SK-N-SH (cell line): ENCODE measurements at regions not wholly inside any gene's neighbourhood (a gene's known extent, or its start where the extent isn't known, plus 50 kb on each side); places are given as distances from the start of the nearest gene placed in this dataset.

Experiments
- CTCF ChIA-PET: fragments of 300-600, 350-600 bp; formaldehyde crosslinking; extraction: SDS; loops from one replicate; lab custom pipeline; 2021; lab: Yijun Ruan, JAX
- POLR2A ChIA-PET: fragments of 350-600 bp; sonication (Branson Sonifier 250); formaldehyde crosslinking; extraction: SDS; loops from one replicate; lab custom pipeline; 2020; ENCODE audit warnings: antibody characterized with exemption, inconsistent platforms; lab: Yijun Ruan, JAX
- DNase-seq: peaks from one replicate; pipeline ENCODE4 v3.0.0; 2012
- H2AFZ ChIP-seq: fragments of 200-600 bp; sonication (generic); 2 replicates; pipeline ENCODE4 v1.8.1; 2016; ENCODE audit warnings: antibody characterized with exemption, mild to moderate bottlenecking, low read depth
- H3F3A ChIP-seq: fragments of 200-600 bp; sonication (generic); replicated peaks from 2 replicates; pipeline ENCODE3; 2016; ENCODE audit warnings: antibody characterized with exemption, mild to moderate bottlenecking; ENCODE audit not compliant: insufficient read depth
- H3K27ac ChIP-seq, 2 experiments: fragments of 200-500 bp in 1 of 2; fragments of 200-600 bp in 1 of 2; sonication (Bioruptor generic) in 1 of 2; sonication (generic), shearing (Covaris generic) in 1 of 2; 2 replicates each; pipeline versions ENCODE4 v1.5.1 to v1.6.1; 2014 to 2016; ENCODE audit warnings: low read depth in 2 of 2, inconsistent platforms in 1 of 2, low read length in 1 of 2, mild to moderate bottlenecking in 1 of 2, mixed read lengths in 1 of 2
- H3K27me3 ChIP-seq: fragments of 200-600 bp; sonication (generic), shearing (Covaris generic); 2 replicates; pipeline ENCODE4 v1.6.1; 2016; ENCODE audit warnings: mixed run types; ENCODE audit not compliant: insufficient read depth
- H3K36me3 ChIP-seq, 2 experiments: fragments of 200-500 bp in 1 of 2; fragments of 200-600 bp in 1 of 2; sonication (Bioruptor generic) in 1 of 2; sonication (generic) in 1 of 2; replicated peaks in 1 of 2; 2 replicates each; pipeline versions ENCODE3 to v1.5.1; 2014 to 2016; ENCODE audit warnings: low read length in 1 of 2, mild to moderate bottlenecking in 1 of 2; ENCODE audit not compliant: insufficient read depth in 2 of 2, control insufficient read depth in 1 of 2
- H3K4me1 ChIP-seq, 2 experiments: fragments of 200-500 bp in 1 of 2; fragments of 200-600 bp in 1 of 2; sonication (Bioruptor generic) in 1 of 2; sonication (generic), shearing (Covaris generic) in 1 of 2; 2 replicates each; pipeline versions ENCODE4 v1.5.1 to v1.6.1; 2014 to 2016; ENCODE audit warnings: low read depth in 1 of 2, low read length in 1 of 2, mixed run types in 1 of 2; ENCODE audit not compliant: insufficient read depth in 2 of 2, control insufficient read depth in 1 of 2
- H3K4me2 ChIP-seq: fragments of 200-600 bp; sonication (generic), shearing (Covaris generic); 2 replicates; pipeline ENCODE4 v1.6.1; 2017; ENCODE audit warnings: mixed run types
- H3K4me3 ChIP-seq, 2 experiments: fragments of 200-500 bp in 1 of 2; fragments of 200-600 bp in 1 of 2; sonication (Bioruptor generic) in 1 of 2; sonication (generic), shearing (Covaris generic) in 1 of 2; 2 replicates each; pipeline versions ENCODE4 v1.5.1 to v1.8.1; 2014 to 2016; ENCODE audit warnings: low read depth in 2 of 2, inconsistent platforms in 1 of 2, low read length in 1 of 2, mild to moderate bottlenecking in 1 of 2, mixed read lengths in 1 of 2, moderate library complexity in 1 of 2
- H3K79me2 ChIP-seq: fragments of 200-600 bp; sonication (generic); 2 replicates; pipeline ENCODE4 v1.8.1; 2017; ENCODE audit warnings: mild to moderate bottlenecking; ENCODE audit not compliant: insufficient read depth
- H3K9ac ChIP-seq: fragments of 200-600 bp; sonication (generic); 2 replicates; pipeline ENCODE4 v1.6.1; 2017; ENCODE audit warnings: mixed run types
- H3K9me2 ChIP-seq: fragments of 200-600 bp; sonication (generic); 2 replicates; pipeline ENCODE4 v1.6.1; 2017; ENCODE audit warnings: mixed run types
- H3K9me3 ChIP-seq: fragments of 200-600 bp; sonication (generic); 2 replicates; pipeline ENCODE4 v1.6.1; 2017; ENCODE audit warnings: mixed run types, mild to moderate bottlenecking, moderate library complexity
- H4K20me1 ChIP-seq: fragments of 200-600 bp; sonication (generic); 2 replicates; pipeline ENCODE4 v1.6.1; 2017; ENCODE audit warnings: mild to moderate bottlenecking, mixed run types; ENCODE audit not compliant: insufficient read depth
- EZH2phosphoT487 ChIP-seq: fragments of 200-600 bp; sonication (generic); IDR thresholded peaks from 2 replicates; pipeline ENCODE4 v1.6.1; 2017; ENCODE audit warnings: low read depth, mixed run types, mild to moderate bottlenecking, antibody characterized with exemption, moderate library complexity, borderline replicate concordance
- FOSL2 ChIP-seq: IDR thresholded peaks from 2 replicates; pipeline ENCODE4 v1.4.0; 2012; ENCODE audit warnings: low read depth, mild to moderate bottlenecking, moderate library complexity, borderline replicate concordance
- FOXM1 ChIP-seq: IDR thresholded peaks from 2 replicates; pipeline ENCODE4 v1.4.0; 2012; ENCODE audit warnings: low read depth, mild to moderate bottlenecking
- GABPA ChIP-seq: IDR thresholded peaks from 2 replicates; pipeline ENCODE4 v1.4.0; 2012; ENCODE audit warnings: low read depth, mild to moderate bottlenecking
- JUND ChIP-seq: IDR thresholded peaks from 2 replicates; pipeline ENCODE4 v1.4.0; 2012
- MXI1 ChIP-seq: IDR thresholded peaks from 2 replicates; pipeline ENCODE4 v1.6.1; 2012; ENCODE audit warnings: mild to moderate bottlenecking, low read depth, low read length, improper control_type of control experiment
- RFX5 ChIP-seq: IDR thresholded peaks from 2 replicates; pipeline ENCODE4 v1.6.1; 2012; ENCODE audit warnings: mild to moderate bottlenecking, improper control_type of control experiment, low read length
- SMC3 ChIP-seq: IDR thresholded peaks from 2 replicates; pipeline ENCODE4 v1.6.1; 2012; ENCODE audit warnings: low read depth, low read length, improper control_type of control experiment
- TAF1 ChIP-seq: IDR thresholded peaks from 2 replicates; pipeline ENCODE4 v1.6.1; 2012; ENCODE audit warnings: low read depth, mild to moderate bottlenecking, low read length, moderate library complexity, borderline replicate concordance
- YY1 ChIP-seq: IDR thresholded peaks from 2 replicates; pipeline ENCODE4 v1.4.0; 2012; ENCODE audit warnings: low read depth, mild to moderate bottlenecking
- TF ChIP-seq, protein P1 (sequence below): IDR thresholded peaks from 2 replicates; pipeline ENCODE4 v1.6.1; 2012; ENCODE audit warnings: mild to moderate bottlenecking, low read depth, low read length, moderate library complexity
- TF ChIP-seq, protein P2 (sequence below): IDR thresholded peaks from 2 replicates; pipeline ENCODE4 v1.4.0; 2012; ENCODE audit warnings: low read depth
- TF ChIP-seq, protein P3 (sequence below): IDR thresholded peaks from 2 replicates; pipeline ENCODE4 v1.4.0; 2012; ENCODE audit warnings: low read depth, borderline replicate concordance
- TF ChIP-seq, protein P4 (sequence below): fragments of 150-350 bp; IDR thresholded peaks from 2 replicates; pipeline ENCODE4 v1.6.1; 2016; ENCODE audit warnings: mild to moderate bottlenecking, low read depth, low read length

DNA sequence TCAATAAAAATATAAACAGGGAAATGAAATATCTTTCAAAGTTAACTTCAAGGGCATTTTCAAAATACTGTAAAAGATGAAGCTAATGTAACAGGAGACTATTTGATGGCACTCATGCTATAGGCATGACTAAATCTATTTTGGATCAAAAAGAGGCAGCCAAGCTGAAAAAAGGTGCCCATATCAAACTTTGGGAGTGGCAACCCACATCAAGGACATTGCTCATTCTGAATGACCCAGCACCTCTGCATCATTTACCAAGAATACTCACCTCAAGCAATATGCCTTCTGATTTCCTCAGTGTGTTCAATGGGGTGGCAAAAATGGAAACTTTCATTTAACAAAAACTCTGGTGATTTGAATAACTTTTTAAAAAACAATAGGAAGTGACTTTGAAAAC, 853.3 kb downstream of the TLE1 start:
- Histone ChIP-seq H3K27me3 (no peaks in the 10 kb centered on the region), H3K79me2 (no peaks in the 10 kb centered on the region), H3K4me2 (no peak overlapping the region), H3K4me3 (no peak overlapping the region)
- CTCF ChIA-PET: interaction anchor here (0.6 to 1.1 kb wide), 2 partner anchors 20 to 556 kb away, joined by 3 read pairs; no protein-coding TSS in a partner anchor
- no peak for DNase-seq
- TF ChIP-seq TAF1: no peak
- TF ChIP-seq RFX5: no peak
- TF ChIP-seq, protein P1, sequence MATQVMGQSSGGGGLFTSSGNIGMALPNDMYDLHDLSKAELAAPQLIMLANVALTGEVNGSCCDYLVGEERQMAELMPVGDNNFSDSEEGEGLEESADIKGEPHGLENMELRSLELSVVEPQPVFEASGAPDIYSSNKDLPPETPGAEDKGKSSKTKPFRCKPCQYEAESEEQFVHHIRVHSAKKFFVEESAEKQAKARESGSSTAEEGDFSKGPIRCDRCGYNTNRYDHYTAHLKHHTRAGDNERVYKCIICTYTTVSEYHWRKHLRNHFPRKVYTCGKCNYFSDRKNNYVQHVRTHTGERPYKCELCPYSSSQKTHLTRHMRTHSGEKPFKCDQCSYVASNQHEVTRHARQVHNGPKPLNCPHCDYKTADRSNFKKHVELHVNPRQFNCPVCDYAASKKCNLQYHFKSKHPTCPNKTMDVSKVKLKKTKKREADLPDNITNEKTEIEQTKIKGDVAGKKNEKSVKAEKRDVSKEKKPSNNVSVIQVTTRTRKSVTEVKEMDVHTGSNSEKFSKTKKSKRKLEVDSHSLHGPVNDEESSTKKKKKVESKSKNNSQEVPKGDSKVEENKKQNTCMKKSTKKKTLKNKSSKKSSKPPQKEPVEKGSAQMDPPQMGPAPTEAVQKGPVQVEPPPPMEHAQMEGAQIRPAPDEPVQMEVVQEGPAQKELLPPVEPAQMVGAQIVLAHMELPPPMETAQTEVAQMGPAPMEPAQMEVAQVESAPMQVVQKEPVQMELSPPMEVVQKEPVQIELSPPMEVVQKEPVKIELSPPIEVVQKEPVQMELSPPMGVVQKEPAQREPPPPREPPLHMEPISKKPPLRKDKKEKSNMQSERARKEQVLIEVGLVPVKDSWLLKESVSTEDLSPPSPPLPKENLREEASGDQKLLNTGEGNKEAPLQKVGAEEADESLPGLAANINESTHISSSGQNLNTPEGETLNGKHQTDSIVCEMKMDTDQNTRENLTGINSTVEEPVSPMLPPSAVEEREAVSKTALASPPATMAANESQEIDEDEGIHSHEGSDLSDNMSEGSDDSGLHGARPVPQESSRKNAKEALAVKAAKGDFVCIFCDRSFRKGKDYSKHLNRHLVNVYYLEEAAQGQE: no peak
- TF ChIP-seq, protein P2, sequence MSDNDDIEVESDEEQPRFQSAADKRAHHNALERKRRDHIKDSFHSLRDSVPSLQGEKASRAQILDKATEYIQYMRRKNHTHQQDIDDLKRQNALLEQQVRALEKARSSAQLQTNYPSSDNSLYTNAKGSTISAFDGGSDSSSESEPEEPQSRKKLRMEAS: no peak
- TF ChIP-seq YY1: no peak
- TF ChIP-seq EZH2phosphoT487: no peak
- TF ChIP-seq, protein P3, sequence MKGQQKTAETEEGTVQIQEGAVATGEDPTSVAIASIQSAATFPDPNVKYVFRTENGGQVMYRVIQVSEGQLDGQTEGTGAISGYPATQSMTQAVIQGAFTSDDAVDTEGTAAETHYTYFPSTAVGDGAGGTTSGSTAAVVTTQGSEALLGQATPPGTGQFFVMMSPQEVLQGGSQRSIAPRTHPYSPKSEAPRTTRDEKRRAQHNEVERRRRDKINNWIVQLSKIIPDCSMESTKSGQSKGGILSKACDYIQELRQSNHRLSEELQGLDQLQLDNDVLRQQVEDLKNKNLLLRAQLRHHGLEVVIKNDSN: no peak
- TF ChIP-seq JUND: no peak
- TF ChIP-seq MXI1: no peak
- no peak for TF ChIP-seq FOSL2
- TF ChIP-seq SMC3: no peak
- TF ChIP-seq GABPA: no peak
- TF ChIP-seq FOXM1: no peak
- TF ChIP-seq, protein P4, sequence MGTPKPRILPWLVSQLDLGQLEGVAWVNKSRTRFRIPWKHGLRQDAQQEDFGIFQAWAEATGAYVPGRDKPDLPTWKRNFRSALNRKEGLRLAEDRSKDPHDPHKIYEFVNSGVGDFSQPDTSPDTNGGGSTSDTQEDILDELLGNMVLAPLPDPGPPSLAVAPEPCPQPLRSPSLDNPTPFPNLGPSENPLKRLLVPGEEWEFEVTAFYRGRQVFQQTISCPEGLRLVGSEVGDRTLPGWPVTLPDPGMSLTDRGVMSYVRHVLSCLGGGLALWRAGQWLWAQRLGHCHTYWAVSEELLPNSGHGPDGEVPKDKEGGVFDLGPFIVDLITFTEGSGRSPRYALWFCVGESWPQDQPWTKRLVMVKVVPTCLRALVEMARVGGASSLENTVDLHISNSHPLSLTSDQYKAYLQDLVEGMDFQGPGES: no peak
- TF ChIP-seq, all 33 proteins: peak for 0
- no peaks in the 10 kb centered on the region for H3K9me2 ChIP-seq
- H3K4me1 ChIP-seq: no peaks in the 10 kb centered on the region
- H3K27ac ChIP-seq: no peak overlapping the region
- no peaks in the 10 kb centered on the region for H3K9me3 ChIP-seq
- no peak overlapping the region for H2AFZ ChIP-seq
- H4K20me1 ChIP-seq: no peaks in the 10 kb centered on the region
- POLR2A ChIA-PET: no interaction called here
- H3F3A ChIP-seq: no peaks in the 10 kb centered on the region
- H3K9ac ChIP-seq: no peak overlapping the region
- H3K36me3 ChIP-seq: no peaks in the 10 kb centered on the region
